NCI-H128 (cell line): ENCODE measurements at regions not wholly inside any gene's neighbourhood (a gene's known extent, or its start where the extent isn't known, plus 50 kb on each side); places are given as distances from the start of the nearest gene placed in this dataset.

Experiments used
- DNase-seq: peaks from one replicate; lab custom pipeline; 2025; ENCODE audit not compliant: unreplicated experiment; lab: John Stamatoyannopoulos, UW

DNA sequence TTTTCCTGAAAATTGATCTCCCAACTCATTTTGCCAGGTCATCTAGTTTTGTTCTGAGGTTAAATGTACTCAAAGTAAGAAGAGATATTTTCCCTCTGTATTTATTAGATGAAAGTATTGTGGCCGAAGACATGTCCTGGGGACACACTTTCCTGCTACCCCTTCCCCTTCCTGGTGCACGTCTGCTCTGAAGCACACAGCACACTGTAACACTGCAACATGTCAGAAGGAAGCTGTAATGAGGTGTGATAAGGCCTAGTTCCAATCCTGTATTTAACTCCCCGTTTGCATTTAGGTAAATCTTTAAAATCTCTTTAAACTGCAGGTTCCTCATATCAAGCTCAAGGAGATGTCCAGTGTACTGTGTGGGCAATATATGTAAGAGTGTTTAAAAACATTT, 99.4 kb downstream of the HDGFL1 start:
- DNase-seq: no peak

DNA sequence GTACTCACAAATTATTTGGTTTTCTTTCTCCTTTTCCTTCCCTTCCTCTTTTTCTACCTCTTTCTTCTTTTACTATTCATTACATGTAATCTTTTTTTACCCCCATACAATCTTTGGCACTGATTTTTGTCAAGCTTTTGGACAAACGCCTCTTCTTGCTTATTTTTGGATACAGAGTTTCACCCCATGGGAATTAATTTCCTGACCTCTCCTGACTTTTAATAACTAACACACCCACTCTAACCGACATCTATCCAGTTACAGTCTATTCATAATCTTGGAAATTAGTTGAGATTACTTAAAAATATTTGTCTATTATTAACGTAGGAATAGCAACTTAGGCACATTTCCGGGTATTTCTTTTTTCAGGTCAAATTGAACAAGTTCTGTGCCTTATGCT, 101.2 kb downstream of the HDGFL1 start:
- no peak for DNase-seq

DNA sequence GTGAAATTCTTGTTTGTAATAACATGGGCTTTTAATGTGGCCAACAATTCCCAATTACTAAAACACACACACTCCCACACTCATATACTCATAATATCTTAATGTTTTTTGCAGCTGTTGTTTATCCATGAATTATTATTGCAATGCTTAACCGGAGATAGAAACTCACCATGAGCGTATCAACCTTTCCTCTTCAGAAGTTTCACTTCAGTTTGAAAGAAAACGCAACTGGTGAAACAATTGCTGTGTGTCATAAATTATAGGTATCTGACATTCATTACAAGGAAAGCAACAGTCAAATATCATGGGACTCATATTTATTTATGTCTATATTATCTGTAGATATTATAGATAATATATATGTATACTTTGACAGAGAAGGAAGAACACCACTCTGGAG, 104.1 kb downstream of the HDGFL1 start:
- DNase-seq: no peak

DNA sequence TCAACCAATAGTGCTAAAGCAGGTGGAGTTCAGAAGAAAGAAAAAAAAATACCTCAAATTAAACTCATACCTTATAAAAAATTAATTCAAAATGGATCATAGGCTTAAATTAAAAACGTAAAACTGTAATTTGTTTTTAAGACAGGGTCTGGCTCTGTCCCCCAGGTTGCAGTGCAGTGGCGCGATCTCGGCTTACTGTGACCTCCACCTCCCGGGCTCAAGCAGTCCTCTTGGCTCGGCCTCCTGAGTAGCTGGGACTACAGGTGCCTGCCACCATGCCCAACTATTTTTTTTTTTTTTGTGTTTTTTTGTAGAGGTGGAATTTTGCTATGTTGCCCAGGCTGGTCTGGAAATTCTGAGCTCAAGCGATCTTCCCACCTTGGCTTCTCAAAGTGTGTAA, 111.6 kb downstream of the HDGFL1 start:
- DNase-seq: no peak

DNA sequence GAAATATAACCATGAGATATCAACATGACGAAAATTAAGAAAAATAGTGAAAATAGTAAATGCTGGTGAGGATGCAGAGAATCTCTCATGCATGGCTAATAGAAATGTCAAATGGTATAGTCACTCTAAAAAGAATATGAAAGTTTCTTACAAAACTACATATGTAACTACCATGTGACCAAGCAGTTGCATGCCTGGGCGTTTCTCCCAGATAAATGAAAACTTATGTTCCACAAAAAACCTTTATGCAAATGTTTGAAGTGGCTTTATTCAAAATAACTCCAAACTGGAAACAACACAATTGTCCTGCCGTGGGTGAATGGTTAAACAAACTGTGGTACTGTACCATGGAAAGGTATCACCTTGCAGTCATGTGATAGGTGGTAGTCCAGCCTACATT, 112.4 kb downstream of the HDGFL1 start:
- DNase-seq: no peak

DNA sequence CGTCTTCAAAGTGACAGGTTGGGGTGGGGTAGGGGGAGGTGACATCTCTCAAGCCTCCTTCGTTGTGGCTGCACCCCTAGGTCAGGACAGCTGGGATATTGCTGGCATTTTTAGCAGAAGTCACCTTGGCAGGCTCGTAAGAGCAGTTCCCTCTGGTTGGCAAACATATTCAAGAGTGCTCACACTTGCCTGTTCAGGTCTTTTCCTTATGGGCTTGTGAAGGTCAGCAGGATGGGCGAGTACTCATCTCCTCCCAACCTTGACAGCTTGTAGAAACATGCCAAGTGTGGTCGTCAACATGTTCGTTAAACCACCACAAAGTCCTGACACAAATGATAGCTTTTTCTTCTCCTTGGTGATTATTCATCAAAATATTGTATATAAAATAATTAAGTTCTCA, 113.6 kb downstream of the HDGFL1 start:
- DNase-seq: no peak

DNA sequence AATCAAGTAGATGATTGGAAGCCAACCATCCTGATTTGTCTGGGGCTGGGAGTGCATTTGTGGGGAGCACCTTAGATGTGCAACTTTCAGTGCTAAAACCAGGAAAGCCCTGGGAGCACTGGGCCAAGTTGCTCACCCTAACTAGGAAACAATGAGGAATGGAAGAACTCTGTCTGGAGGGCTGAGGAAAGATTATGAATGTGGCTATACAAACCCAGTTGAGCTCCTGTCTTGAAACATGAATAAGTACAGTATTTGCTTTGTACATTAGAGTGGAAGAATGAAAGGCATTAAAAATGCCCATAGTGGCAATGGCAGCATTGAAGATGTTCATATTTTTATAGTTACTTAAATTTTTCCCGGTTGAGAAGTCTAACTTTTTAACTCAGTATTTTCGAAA, 121.1 kb downstream of the HDGFL1 start:
- DNase-seq: no peak

DNA sequence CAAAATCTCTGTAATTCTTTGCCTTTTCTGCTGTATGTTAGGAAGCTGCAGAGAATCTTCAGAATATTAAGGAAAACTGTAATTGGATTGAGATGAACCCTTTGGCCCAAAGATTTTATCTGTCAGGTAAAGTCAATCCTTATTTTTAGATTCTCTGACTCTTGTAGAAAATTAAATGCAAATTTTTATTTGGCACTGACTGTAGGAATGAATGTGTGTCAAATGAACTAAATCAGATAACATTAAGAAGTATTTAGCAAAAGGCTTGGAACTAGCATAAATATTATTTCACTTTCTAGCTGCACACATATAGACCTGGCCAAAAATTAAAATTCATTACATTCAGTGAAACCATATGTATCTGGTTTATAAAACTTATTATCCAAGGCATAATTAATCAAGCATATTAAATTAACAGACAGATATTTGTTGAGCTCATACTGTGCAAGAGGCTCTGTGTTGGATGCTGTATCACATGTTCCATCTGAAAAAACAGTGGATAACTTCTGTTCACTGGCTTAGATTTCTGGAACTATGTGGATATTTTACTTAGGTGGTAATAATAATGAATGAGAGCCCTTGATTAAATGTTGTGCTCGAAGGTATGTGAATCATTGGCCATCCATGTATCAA, 124.8 kb downstream of the HDGFL1 start:
- no peak for DNase-seq

DNA sequence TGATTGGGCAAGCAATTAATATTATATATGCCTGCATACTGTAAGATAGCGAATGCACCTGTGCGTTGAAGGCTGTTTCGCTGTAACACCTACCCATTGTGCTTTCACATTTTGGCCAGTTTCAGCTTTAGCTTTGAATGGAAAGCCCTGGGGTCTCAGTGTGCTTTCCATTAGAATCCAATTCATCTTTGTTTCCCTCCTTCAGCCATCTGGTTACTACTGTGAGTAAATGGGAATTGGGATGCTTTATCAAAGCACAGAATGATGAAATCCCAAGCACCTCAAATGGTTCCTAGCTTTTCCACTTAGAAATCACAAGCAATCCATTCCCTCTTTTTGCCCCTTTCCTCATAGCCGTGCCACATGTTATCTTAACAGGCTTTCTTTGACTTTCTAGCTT, 127.1 kb downstream of the HDGFL1 start:
- no peak for DNase-seq

DNA sequence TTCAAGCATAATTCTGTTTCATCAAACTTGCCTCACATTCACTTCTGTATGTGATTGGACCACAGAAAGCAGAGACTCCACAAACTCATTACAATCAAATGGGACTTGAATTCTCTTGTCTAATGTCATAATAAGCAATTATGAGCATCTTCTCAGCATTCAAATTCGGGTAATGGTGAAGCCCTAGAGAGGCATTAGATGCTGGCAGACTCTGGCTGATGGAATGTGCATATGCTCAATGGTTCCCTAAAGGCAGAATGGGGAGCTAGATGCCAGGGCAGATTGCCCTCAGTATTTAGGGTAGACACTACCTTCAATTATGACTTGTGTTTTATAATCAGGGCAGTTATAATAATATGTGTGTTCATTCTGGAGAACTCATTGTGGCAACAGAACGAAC, 127.9 kb downstream of the HDGFL1 start:
- DNase-seq: no peak

DNA sequence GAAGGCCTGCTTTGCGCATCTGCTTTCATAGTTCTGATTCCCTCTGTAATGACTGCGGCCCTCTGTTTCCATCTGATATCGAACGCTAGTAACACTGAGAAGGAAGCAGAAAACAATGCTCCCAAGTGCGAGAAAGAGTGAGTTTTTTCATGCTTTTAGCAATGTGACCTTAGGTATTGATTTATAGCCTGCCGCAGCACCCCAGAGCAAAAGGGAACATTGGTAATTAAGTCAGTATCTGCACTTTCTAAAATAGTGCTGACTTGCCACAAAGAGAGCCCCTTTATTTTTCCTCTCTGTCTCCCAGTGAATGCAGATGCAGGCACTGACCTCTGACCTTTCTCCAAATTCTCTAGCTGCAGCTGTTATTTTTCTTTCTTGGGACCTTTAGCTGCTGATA, 129.8 kb downstream of the HDGFL1 start:
- no peak for DNase-seq

DNA sequence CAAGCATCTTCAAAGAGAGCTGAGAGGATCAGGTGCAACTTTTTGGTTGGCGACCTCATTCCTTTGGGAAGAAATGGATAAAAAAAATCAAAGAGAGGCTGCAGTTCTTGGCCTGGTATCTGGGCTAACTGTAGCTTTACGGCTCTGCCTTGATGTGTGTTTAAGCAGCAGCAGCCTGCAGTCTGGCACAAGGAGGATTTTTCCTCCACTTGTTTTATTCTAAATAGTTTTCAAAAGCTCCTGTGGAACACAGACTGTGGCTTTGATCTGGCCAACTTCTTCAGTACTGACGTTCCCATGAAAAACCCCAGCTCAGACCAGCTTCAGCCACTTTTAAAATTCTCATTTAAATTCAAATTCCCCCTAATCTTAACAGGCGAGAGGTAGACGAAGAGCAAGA, 137.3 kb downstream of the HDGFL1 start:
- no peak for DNase-seq

DNA sequence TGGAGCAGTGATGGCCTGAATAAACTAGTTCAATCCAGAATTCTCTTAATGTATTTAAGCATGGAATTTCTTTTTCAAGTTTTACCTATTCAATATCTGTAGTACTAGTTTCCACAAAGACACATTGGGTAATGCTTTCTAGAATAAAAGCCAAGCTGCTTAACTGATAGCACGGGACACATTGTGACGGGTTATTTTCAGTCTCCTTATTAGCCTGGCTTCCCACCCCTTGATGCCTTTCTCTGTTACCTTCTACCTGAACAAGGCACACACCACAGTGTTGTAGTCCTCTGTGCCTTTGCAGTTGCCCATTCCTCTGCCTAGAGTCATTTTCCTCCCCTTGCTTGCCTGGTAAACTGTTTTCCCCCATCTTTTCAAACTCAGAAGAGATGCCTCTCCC, 139.1 kb downstream of the HDGFL1 start:
- DNase-seq: no peak

DNA sequence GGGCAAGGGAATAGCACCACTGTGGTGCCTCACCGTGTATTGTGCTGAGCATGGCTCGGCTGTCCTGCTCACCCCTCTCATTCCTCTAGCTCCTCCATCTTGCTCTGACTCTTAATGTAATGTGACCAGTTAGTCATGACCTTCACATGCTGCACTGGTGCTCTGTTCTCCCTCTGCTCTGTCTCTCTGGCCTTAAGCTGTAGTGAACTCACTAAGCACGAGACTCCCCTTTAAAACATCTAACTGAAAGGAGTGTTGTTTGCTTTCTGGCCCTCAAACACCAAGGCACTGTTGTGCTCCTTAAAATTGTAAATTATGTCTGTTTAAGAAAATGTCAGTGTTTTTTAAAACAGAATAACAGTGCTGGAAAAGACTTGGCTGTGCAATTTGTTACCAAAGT, 140.4 kb downstream of the HDGFL1 start:
- no peak for DNase-seq

DNA sequence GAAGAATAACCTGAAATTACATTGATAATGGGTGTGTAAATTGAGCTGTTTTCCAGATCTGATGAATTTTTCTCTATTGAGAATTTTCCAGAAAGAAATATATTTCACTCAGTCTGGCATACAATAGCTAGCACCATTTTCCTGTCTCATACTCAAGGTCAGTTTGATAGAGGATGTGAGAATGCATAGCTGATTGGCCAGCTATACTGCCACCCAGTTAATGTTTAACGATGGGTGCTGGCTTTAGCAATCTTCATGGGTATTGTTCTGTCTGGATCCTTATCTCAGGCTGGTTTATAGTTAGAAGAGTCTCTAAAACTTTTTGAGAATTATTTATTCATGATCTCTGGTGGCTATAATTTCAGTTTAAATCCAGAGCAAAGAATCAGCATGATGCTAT, 147.4 kb downstream of the HDGFL1 start:
- no peak for DNase-seq

DNA sequence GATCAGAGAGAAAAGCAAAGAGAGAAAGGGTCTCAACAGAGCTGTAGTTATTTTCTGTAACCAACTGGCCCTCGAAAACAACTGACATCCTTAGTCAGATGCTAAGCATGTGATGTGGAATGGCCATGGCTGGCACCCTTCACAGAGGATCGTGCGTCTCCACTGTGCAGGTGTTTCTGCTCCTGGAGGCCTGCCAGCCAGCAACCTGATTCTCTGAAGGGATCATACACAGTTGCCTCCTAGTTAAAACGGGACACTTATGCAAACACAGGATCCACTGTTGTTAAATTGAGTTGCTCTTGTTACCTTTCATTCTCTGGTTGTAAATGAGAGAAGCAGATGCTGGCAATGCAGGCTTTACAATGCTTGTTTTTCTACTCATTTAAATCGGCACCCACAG, 148.5 kb downstream of the HDGFL1 start:
- peak; percentile 88 for DNase-seq

DNA sequence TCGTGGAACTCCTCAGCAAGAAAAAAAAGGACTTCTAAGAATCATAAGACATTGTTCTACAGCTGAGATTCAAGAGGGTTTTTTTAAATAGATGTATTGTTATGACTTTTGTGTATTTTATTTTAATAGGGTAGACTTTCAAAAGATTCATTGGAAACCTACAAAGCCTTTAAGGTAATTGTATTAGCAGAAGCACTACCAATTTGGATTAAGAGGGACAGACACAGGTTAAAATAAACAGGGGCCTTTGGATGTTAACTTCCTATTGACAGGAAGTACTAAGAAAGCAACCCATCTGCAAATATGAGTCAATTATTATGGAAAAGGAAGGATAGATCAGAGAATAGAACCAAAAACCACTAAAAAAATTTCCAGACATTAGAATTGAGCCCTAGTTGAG, 153.5 kb downstream of the HDGFL1 start:
- DNase-seq: no peak

DNA sequence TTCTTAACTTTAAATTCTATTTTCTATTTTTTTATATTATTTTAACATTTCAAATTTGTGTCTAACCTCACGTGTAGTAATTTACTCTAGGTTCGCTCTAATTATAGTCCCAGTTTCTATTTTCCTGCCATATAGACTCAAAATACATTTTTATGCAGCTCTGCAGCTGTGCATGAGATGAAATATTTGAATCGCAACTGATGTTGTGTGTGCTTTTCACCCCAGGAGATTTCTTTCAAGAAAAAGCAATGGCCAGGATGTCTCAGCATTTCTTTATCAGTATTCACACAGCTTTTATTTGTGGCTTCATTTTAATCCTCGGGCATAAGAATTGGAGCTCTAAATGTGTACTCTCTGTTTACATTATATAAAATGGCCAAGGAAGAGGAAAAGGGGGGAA, 157.6 kb downstream of the HDGFL1 start:
- DNase-seq: no peak

DNA sequence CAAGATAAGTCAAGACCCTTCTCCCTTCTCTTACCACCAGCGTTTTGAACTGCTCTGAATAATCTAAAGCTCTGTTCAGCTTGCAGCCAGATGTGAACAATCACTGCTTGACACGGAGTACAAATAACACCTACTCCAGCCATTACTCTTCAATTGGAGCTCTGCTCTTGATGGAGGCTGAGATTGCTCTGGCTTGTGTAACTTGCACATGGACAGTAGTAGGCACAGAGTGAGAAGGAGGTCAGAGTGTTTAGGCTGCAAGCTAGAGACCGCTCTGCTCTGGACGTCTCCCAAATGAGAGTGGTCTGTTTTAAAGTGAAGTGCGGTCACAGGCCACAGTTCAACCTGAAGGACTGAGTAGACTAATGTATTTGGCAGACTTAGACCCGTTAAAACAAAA, 158.3 kb downstream of the HDGFL1 start:
- DNase-seq: no peak

DNA sequence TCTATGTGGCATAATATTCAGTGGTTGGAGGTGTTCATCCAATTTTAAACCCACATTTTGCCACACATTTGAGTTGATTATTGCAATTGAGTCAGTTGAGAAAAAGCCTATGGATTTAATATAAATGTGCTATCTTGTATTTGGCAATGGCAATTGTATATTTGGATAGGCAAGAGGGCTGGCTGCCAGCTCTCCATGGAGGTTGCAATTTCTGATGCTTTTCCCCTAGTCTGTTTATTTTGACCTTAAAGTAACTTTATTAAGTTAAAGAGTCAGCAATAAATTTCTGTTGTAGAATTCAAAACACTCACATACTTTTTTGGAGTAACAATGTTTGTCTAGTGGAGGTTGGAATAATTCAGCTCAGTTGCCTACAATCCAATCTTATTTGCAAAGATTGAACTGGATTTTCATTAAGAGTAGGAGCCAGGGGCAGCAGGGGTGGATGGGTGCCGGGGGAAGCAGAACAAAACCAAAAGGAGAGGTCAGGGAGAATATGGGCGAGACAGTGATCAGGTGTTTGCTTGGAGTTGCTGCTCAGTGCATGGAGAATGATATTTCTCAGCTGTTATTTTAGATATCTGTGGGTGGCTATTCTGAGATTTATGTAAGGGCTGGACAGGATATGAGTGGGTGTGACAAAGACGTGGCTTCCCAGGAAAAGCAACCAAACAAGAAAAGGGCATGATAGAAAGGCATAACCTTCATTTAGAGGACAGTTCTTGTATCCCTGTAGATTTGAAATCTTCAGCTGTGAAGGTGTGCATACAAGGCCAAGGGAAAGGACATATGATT, 163.0 kb downstream of the HDGFL1 start:
- DNase-seq: no peak

DNA sequence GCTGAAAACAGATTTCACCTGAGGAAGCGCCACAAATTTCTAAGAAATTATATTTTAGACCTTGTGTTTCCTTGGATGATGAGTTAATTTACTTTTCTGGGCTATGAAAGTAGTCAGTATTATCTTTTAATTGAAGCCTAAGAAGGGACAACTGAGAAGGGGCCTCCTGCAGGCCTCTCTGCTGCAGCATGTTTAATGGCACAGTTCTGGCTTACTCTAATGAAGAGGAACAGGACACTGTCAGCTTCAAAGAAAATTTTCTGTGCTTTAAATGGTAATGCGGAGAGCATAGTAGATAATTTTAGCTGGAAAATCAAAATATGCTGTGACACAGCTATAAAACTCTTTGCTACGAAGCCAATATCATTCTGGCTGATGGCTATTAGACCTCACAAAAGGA, 167.4 kb downstream of the HDGFL1 start:
- no peak for DNase-seq

DNA sequence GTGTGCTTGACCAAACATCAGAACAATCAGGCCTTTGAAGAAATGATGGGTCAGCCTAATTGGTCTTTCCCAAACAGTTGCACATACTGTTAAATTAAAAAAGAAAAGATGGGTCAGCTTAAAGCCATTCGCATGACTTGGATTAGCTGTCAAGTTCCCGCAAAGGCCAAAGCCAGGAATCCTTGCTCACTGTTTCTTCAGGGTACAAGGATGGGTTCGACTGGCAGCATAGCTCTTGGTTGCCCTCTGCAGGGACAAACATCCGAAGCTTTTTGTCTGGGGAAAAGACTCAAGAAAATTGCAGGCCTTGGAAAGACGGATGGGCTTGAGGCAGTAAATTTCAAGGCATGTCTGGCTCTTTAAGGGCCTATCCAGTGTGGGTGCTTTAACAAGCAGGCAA, 168.0 kb downstream of the HDGFL1 start:
- DNase-seq: no peak

DNA sequence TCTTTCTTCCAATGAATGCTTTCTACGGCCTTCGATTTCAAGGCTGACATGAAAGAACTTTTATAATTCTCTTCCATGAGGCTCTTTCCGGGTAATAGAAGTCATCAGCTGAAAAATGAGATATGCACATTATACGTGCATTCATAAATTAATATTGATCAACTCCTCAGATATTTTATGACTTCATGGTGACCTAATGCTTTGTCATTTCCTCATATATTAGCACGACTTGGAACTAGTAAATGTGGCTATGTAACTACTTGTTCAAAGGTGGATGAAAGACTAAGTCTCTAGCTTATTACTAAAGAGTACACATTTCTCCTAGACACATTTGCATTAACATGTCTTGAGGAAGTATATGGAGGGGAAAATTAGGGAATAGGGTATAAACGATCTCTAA, 168.8 kb downstream of the HDGFL1 start:
- DNase-seq: no peak
